Ovary (tissue), 7 donors: ENCODE measurements at regions not wholly inside any gene's neighbourhood (a gene's known extent, or its start where the extent isn't known, plus 50 kb on each side); places are given as distances from the start of the nearest gene placed in this dataset.

Experiments used
- DNase-seq, 5 donors: peaks; one replicate each; pipeline ENCODE4 v3.0.0-alpha.2; 2019 to 2020
- H3K27ac ChIP-seq, 2 donors: fragments of 200-600 bp; one replicate each; pipeline versions ENCODE4 v1.5.1 to v1.8.0; 2019 to 2022
- H3K27me3 ChIP-seq: fragments of 200-600 bp; one replicate; pipeline ENCODE4 v1.8.0; 2022
- H3K36me3 ChIP-seq: fragments of 200-600 bp; sonication (generic); one replicate; pipeline ENCODE4 v1.5.1; 2019
- H3K4me1 ChIP-seq: one replicate; pipeline ENCODE4 v1.8.1; 2013; ENCODE audit warnings: mild to moderate bottlenecking, moderate library complexity; ENCODE audit not compliant: insufficient read depth
- H3K4me3 ChIP-seq: fragments of 200-600 bp; sonication (generic); one replicate; pipeline ENCODE4 v1.5.1; 2017
- H3K9me3 ChIP-seq, 2 donors: fragments of 200-600 bp in 1 of 2; sonication (generic) in 1 of 2; one replicate each; pipeline versions ENCODE4 v1.5.1 to v1.8.1; 2013 to 2019; ENCODE audit warnings: mild to moderate bottlenecking in 1 of 2, moderate library complexity in 1 of 2
- EP300 ChIP-seq: sonication (generic); formaldehyde crosslinking; IDR thresholded peaks from one replicate; pipeline ENCODE4 v1.6.1; 2017; ENCODE audit warnings: antibody characterized with exemption
- POLR2A ChIP-seq: fragments of 450-650 bp; IDR thresholded peaks from one replicate; pipeline ENCODE4 v1.6.1; 2017; ENCODE audit warnings: antibody characterized with exemption, mild to moderate bottlenecking, moderate library complexity
- WGBS, 3 donors: extraction: QIAGEN DNeasy Blood & Tissue Kit in 1 of 3; methylation state at CpG; one replicate each; pipeline versions ENCODE4 v1.1.5 to v1.1.7; 2013 to 2017; 5-methylcytosine and 5-hydroxymethylcytosine counted together
- intact Hi-C, 4 donors: fragments of 100-400 bp; cut with DNase I; formaldehyde crosslinking; loops; one replicate each; pipeline versions ENCODE4 v1.11.0 to v1.15.1; 2022 to 2023
- TF ChIP-seq, protein P1 (sequence below), 3 donors: fragments of 450-650 bp in 2 of 3; fragments of 200-600 bp in 1 of 3; IDR thresholded peaks; one replicate each; pipeline versions ENCODE4 v1.5.1 to v1.8.0; 2016 to 2022; ENCODE audit warnings: antibody characterized with exemption in 3 of 3, mild to moderate bottlenecking in 1 of 3
- donor health status: DM: no; HTN: no; CAD: no; lungs with moderate emphysema.
- donor health status: DM: no; HTN: no; CAD: no.
- donor health status: Bipolar disorder and iron deficiency.
- donor health status: DM: no; HTN: no; CAD: no.
- donor health status: DM: yes; HTN: yes; CAD: no.

DNA sequence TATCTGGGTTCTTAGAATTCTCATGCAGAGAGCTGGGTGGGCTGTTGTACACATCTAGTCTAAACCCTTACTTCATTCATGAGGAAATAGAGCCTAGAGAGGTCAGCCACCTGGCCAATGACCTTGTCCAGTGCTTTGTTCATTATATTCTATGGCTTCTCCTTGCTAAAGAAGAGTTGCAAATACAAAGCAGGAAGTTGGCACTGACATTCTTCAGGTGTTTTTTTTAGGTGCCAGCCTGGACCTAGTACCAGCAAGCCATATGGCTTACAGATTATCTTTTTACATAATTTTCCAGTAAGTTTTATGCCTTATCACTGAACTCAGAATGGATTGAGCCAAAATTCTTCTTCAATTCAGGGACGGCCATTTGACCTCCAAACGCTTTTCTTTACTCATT, 54.7 kb upstream of the PGM2 start:
- intact Hi-C loops = no loop called here
- Histone ChIP-seq H3K9me3 (no peaks in the 10 kb centered on the region), H3K27ac (no peak overlapping the region), H3K4me1 (no peaks in the 10 kb centered on the region), H3K4me3 (no peak overlapping the region), H3K36me3 (no peaks in the 10 kb centered on the region), H3K27me3 (no peaks in the 10 kb centered on the region)
- 51 to 68% (median 64%) methylated on average over 2 of the region's 2 CpGs for WGBS, 3 donors
- TF ChIP-seq POLR2A (no peak), EP300 (no peak)
- TF ChIP-seq, protein P1, sequence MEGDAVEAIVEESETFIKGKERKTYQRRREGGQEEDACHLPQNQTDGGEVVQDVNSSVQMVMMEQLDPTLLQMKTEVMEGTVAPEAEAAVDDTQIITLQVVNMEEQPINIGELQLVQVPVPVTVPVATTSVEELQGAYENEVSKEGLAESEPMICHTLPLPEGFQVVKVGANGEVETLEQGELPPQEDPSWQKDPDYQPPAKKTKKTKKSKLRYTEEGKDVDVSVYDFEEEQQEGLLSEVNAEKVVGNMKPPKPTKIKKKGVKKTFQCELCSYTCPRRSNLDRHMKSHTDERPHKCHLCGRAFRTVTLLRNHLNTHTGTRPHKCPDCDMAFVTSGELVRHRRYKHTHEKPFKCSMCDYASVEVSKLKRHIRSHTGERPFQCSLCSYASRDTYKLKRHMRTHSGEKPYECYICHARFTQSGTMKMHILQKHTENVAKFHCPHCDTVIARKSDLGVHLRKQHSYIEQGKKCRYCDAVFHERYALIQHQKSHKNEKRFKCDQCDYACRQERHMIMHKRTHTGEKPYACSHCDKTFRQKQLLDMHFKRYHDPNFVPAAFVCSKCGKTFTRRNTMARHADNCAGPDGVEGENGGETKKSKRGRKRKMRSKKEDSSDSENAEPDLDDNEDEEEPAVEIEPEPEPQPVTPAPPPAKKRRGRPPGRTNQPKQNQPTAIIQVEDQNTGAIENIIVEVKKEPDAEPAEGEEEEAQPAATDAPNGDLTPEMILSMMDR (IDR thresholded peaks at IDR 0.05) = no peak
- no peak for DNase-seq

DNA sequence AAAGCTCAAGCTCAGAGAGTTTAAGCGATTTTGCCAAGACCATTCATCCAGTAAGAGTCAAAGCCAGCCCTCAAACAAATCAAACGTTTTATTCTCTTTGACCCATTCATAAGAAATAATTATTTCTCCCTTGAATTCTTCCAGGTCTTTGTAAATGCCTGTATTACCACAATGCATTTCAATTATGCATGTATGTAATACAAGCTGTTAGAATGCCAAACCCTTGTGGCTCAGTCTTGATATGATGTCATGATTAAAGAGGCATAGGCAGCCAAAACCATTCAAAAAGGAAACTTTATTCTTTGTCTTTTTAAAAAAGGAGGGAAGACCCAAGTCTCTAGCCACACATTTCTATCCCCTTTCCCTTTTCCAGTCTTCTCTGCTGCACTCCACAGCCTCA, 56.5 kb upstream of the PGM2 start:
- H3K27ac ChIP-seq = no peak overlapping the region
- no peak for TF ChIP-seq EP300
- TF ChIP-seq, protein P1 (IDR thresholded peaks at IDR 0.05) = no peak
- TF ChIP-seq POLR2A = no peak
- WGBS, 3 donors = 64 to 70% (median 66%) methylated on average over 2 of the region's 2 CpGs
- no peak for DNase-seq
- no peaks in the 10 kb centered on the region for H3K9me3 ChIP-seq
- H3K27me3 ChIP-seq = no peaks in the 10 kb centered on the region
- no peaks in the 10 kb centered on the region for H3K36me3 ChIP-seq
- H3K4me3 ChIP-seq = no peak overlapping the region
- H3K4me1 ChIP-seq = no peaks in the 10 kb centered on the region
- intact Hi-C loops = no loop called here

DNA sequence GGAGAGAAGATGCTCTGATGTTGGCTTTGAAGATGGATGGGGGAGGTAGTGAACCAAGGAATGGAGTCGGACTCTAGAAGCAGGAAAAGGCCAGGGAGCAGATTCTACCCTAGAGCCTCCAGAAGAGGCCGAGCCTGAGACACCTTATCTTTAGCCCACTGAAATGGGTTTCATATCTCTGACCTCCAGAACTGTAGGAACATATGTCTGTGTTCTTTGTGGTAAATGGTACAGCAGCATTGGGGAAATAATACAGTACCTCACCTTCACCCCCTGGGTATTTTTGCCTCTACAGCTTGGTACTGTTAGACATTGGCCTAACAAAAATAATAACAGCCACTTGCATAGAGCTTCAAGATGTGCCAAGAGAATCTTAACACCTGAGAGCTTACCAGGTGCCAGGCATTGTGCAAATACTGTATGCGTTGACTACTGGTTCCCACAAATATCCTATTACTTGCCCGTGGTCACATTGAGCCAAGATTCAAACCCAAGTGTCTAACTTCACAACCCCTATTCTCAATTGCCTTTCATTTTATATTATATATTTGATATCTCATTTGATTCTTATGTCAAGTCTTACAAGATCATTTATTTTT, 57.0 kb upstream of the PGM2 start:
- intact Hi-C loops = loop anchor here in 1 of 4 donors (5.0 kb wide), 1 partner anchor 1808 kb away; no protein-coding TSS in a partner anchor
- Histone ChIP-seq H3K4me3 (no peak overlapping the region), H3K4me1 (no peaks in the 10 kb centered on the region), H3K27ac (no peak overlapping the region), H3K9me3 (no peaks in the 10 kb centered on the region), H3K36me3 (no peaks in the 10 kb centered on the region), H3K27me3 (no peaks in the 10 kb centered on the region)
- TF ChIP-seq, protein P1 (IDR thresholded peaks at IDR 0.05) = no peak
- TF ChIP-seq EP300 = no peak
- no peak for TF ChIP-seq POLR2A
- no peak for DNase-seq
- 94 to 96% (median 95%) methylated on average over 4 of the region's 4 CpGs for WGBS, 3 donors

DNA sequence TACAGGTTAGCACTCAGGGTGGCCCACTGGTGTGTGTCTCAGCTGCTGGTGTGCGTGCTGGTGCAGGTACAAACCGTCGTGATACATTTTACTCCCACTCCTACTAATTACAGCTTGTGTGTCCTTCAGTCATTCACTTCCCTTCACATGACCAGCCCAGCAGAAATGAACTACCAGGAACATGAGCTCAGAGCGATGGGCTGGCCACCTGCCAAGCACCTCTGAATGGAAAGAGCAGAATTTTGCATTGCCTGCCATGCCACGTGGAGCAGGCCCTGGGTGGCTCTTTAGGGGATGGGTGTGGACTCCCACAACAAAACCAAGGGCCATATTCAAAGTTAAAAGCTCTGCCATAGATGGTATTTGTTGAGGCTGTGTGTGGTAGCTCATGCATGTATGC, 58.9 kb upstream of the PGM2 start:
- H3K27me3 ChIP-seq = no peaks in the 10 kb centered on the region
- H3K9me3 ChIP-seq = no peaks in the 10 kb centered on the region
- no peak overlapping the region for H3K27ac ChIP-seq
- H3K36me3 ChIP-seq = no peaks in the 10 kb centered on the region
- intact Hi-C loops = loop anchor here in 1 of 4 donors (5.0 kb wide), 1 partner anchor 1810 kb away; no protein-coding TSS in a partner anchor
- TF ChIP-seq, protein P1 (IDR thresholded peaks at IDR 0.05) = no peak
- TF ChIP-seq POLR2A (no peak), EP300 (no peak)
- no peaks in the 10 kb centered on the region for H3K4me1 ChIP-seq
- H3K4me3 ChIP-seq = no peak overlapping the region
- 27 to 33% (median 29%) methylated on average over 5 of the region's 5 CpGs for WGBS, 3 donors
- DNase-seq = peak; percentile 11 to 49 (median 30)
